GM18507 (cell line): ENCODE measurements at regions not wholly inside any gene's neighbourhood (a gene's known extent, or its start where the extent isn't known, plus 50 kb on each side); places are given as distances from the start of the nearest gene placed in this dataset.

ENCODE experiments used
- DNase-seq: peaks from one replicate; pipeline ENCODE4 v3.0.0; 2011; ENCODE audit warnings: low read depth; ENCODE audit not compliant: insufficient read length; ENCODE audit errors: extremely low spot score
- FAIRE-seq: peaks from 2 replicates; lab custom pipeline; 2011; peaks lifted over from hg19 to GRCh38; lab: Jason Lieb, UNC

DNA sequence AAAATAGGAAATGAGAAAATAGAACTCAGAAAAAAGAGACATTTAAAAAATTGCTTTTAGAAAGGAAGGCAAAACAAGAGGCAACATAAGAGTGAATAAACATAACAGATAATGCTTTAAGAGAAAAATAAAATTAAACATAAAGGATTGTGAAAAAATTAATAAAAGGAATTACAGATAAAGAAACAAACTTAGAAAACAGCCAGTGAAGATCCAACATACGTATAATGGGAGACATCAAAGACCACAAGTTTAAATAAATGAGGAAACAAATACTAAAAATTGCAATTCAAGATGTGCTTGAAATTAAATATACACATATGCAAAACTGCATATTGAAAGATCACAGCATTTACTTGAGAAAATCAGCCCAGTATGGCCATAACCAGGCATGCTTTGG is 448.9 kb downstream of the NBAS start:
- DNase-seq, result no peak
- no peak for FAIRE-seq

DNA sequence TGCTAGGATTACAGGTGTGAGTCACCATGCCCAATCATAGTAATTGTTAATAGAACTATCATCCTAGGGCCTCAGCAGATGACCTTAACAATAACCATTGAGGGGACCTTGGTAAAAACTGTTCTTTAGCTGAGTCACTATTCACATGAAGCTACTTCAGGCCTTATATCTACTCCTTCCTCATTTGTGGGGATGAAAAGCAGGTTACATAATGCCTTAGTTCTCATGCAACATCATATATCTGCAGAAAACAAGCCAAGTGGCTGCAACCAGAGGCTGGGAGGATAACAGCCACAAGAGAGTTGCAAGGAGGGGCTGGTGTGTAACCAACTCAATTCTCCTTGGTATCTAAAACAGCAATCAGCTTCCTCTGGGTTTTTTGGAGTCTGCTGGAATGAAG is 445.4 kb downstream of the NBAS start:
- DNase-seq (no peak), FAIRE-seq (no peak)

- no peak for DNase-seq
- no peak for FAIRE-seq
Observed at GRCh38 chr2:15116830-15117229, 444.3 kb downstream of the NBAS start.
